ENCODE measurements at regions not wholly inside any gene's neighbourhood (a gene's known extent, or its start where the extent isn't known, plus 50 kb on each side); places are given as distances from the start of the nearest gene placed in this dataset.

DNA sequence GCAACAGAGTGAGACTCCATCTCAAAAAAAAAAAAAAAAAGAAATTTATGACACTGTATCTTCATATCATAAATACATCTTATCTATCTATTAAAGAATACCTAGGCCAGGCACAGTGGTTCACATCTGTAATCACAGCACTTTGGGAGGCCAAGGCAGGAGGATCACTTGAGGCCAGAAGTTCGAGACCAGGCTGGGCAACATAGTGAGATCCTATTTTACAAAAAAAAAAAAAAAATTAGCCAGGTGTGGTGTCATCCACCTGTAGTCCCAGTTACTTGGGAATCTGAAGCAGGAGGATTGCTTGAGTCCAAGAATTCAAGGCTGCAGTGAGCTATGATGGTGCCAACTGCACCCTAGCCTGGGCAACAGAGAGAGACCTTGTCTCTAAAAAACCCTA lies 95.0 kb downstream of the HNRNPLL start:
- Histone ChIP-seq H3K4me2 (ENCODE audit: low read depth, low read length, poor library complexity, severe bottlenecking) (no peak overlapping the region), H3K79me2 (ENCODE audit: insufficient read depth, low read length) (no peaks in the 10 kb centered on the region), H2AFZ (ENCODE audit: low read depth, low read length, severe bottlenecking) (no peak overlapping the region), H3K9ac (ENCODE audit: low read length) (no peak overlapping the region), H3K9me3 (ENCODE audit: insufficient read depth, low read length) (no peaks in the 10 kb centered on the region), H3K9me2 (replicated peaks; ENCODE audit: insufficient read depth, low read length) (no peaks in the 10 kb centered on the region), H3K36me3 (ENCODE audit: low read length) (no peaks in the 10 kb centered on the region), H3K27me3 (ENCODE audit: low read length) (no peaks in the 10 kb centered on the region), H3K27ac (ENCODE audit: low read depth, low read length) (no peak overlapping the region), H4K20me1 (ENCODE audit: low read depth, low read length) (no peaks in the 10 kb centered on the region), H3K4me3 (ENCODE audit: insufficient read depth, low read length, poor library complexity, severe bottlenecking) (no peak overlapping the region), H3F3A (ENCODE audit: insufficient read depth) (no peaks in the 10 kb centered on the region)
- TF ChIP-seq, protein P1, sequence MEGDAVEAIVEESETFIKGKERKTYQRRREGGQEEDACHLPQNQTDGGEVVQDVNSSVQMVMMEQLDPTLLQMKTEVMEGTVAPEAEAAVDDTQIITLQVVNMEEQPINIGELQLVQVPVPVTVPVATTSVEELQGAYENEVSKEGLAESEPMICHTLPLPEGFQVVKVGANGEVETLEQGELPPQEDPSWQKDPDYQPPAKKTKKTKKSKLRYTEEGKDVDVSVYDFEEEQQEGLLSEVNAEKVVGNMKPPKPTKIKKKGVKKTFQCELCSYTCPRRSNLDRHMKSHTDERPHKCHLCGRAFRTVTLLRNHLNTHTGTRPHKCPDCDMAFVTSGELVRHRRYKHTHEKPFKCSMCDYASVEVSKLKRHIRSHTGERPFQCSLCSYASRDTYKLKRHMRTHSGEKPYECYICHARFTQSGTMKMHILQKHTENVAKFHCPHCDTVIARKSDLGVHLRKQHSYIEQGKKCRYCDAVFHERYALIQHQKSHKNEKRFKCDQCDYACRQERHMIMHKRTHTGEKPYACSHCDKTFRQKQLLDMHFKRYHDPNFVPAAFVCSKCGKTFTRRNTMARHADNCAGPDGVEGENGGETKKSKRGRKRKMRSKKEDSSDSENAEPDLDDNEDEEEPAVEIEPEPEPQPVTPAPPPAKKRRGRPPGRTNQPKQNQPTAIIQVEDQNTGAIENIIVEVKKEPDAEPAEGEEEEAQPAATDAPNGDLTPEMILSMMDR (IDR thresholded peaks at IDR 0.05; ENCODE audit: insufficient read depth, low read length, poor library complexity, severe bottlenecking) = no peak
- TF ChIP-seq EZH2phosphoT487 (conservative IDR thresholded peaks at IDR 0.05; ENCODE audit: low read length) = no peak

DNA sequence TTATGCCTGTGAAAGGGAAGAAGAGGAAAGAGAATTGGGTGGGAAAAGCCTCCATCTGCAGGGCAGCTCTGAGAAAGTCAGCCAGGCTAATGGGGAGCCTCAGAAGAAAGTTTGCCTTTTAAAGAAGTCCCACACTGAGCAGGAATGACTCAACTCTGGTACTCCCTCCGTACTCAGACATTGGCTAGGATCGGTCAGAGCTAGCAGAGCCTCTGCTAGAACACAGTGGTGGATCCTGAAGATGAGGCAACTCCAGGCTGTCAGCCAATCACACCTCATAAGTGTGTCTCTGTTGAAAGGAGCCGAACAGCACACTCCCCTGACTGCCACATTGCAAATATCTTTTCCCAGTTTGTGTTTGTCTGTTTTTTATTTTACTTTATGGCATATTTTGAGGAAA lies 96.9 kb downstream of the HNRNPLL start:
- Histone ChIP-seq H2AFZ (ENCODE audit: low read depth, low read length, severe bottlenecking) (no peak overlapping the region), H3F3A (ENCODE audit: insufficient read depth) (no peaks in the 10 kb centered on the region), H3K4me2 (ENCODE audit: low read depth, low read length, poor library complexity, severe bottlenecking) (no peak overlapping the region), H3K36me3 (ENCODE audit: low read length) (no peaks in the 10 kb centered on the region), H3K4me3 (ENCODE audit: insufficient read depth, low read length, poor library complexity, severe bottlenecking) (no peak overlapping the region), H3K9me3 (ENCODE audit: insufficient read depth, low read length) (no peaks in the 10 kb centered on the region), H4K20me1 (ENCODE audit: low read depth, low read length) (no peaks in the 10 kb centered on the region), H3K27ac (ENCODE audit: low read depth, low read length) (no peak overlapping the region), H3K9me2 (replicated peaks; ENCODE audit: insufficient read depth, low read length) (no peaks in the 10 kb centered on the region), H3K27me3 (ENCODE audit: low read length) (no peaks in the 10 kb centered on the region), H3K79me2 (ENCODE audit: insufficient read depth, low read length) (no peaks in the 10 kb centered on the region), H3K9ac (ENCODE audit: low read length) (no peak overlapping the region)
- TF ChIP-seq, protein P1 (IDR thresholded peaks at IDR 0.05; ENCODE audit: insufficient read depth, low read length, poor library complexity, severe bottlenecking) = no peak
- TF ChIP-seq EZH2phosphoT487 (conservative IDR thresholded peaks at IDR 0.05; ENCODE audit: low read length) = no peak

DNA sequence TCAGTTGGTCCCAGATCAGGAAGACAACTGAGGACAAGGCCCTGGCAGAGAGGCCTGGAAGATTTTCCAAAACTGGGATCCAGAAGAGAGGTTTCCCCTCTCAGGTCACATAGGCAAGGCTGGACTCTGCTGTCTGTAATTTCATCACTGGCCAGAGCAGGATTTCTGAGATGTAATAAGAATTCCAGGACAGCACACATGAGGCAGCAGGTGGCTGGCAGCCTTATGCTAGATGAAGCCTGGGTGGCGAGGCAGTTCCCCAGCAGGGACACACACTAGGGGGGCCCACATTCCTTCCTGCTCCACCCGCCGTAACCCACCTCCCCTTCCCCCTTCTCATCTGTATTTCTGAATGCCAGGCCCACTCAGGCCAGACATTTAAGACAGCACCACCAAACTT lies 98.6 kb downstream of the HNRNPLL start:
- Histone ChIP-seq H3K9ac (ENCODE audit: low read length) (no peak overlapping the region), H3K9me3 (ENCODE audit: insufficient read depth, low read length) (no peaks in the 10 kb centered on the region), H3K27ac (ENCODE audit: low read depth, low read length) (no peak overlapping the region), H3K36me3 (ENCODE audit: low read length) (no peaks in the 10 kb centered on the region), H3K4me2 (ENCODE audit: low read depth, low read length, poor library complexity, severe bottlenecking) (no peak overlapping the region), H2AFZ (ENCODE audit: low read depth, low read length, severe bottlenecking) (no peak overlapping the region), H3K9me2 (replicated peaks; ENCODE audit: insufficient read depth, low read length) (no peaks in the 10 kb centered on the region), H4K20me1 (ENCODE audit: low read depth, low read length) (no peaks in the 10 kb centered on the region), H3K79me2 (ENCODE audit: insufficient read depth, low read length) (no peaks in the 10 kb centered on the region), H3F3A (ENCODE audit: insufficient read depth) (no peaks in the 10 kb centered on the region), H3K27me3 (ENCODE audit: low read length) (no peaks in the 10 kb centered on the region), H3K4me3 (ENCODE audit: insufficient read depth, low read length, poor library complexity, severe bottlenecking) (no peak overlapping the region)
- TF ChIP-seq, protein P1 (IDR thresholded peaks at IDR 0.05; ENCODE audit: insufficient read depth, low read length, poor library complexity, severe bottlenecking) = no peak
- TF ChIP-seq EZH2phosphoT487 (conservative IDR thresholded peaks at IDR 0.05; ENCODE audit: low read length) = no peak

Measured in SU-DHL-6 (cell line).